IMR-90 (cell line): ENCODE measurements at regions not wholly inside any gene's neighbourhood (a gene's known extent, or its start where the extent isn't known, plus 50 kb on each side); places are given as distances from the start of the nearest gene placed in this dataset.

Source experiments
- ATAC-seq: fragments of 200-7000 bp; cut with Tn5 transposase; 2 replicates; pipeline ENCODE4 v1.9.1; 2020; ENCODE audit warnings: low read depth, mild to moderate bottlenecking, moderate library complexity
- BruUV-seq: library from RNA; stranded (reverse); fragments of 400-500 nt; replicated peaks from 2 replicates; lab custom pipeline; 2021; lab: Mats Ljungman, UMichigan
- CTCF ChIA-PET: fragments of 300-600 bp; formaldehyde crosslinking; extraction: SDS; loops from one replicate; lab custom pipeline; 2021; ENCODE audit warnings: antibody characterized with exemption; lab: Yijun Ruan, JAX
- POLR2A ChIA-PET: fragments of 300-600 bp; sonication (Branson Sonifier 250); formaldehyde crosslinking; loops from one replicate; lab custom pipeline; 2022; ENCODE audit warnings: antibody characterized with exemption; ENCODE audit not compliant: unreplicated experiment; lab: Charles Lee
- DNase-seq: peaks from one replicate; pipeline ENCODE4 v3.0.0; 2013
- H2AFZ ChIP-seq: replicated peaks from 2 replicates; pipeline ENCODE3; 2013; ENCODE audit warnings: low read length, mild to moderate bottlenecking; ENCODE audit not compliant: poor library complexity
- H2AK5ac ChIP-seq: 2 replicates; pipeline ENCODE4 v1.6.1; 2013; ENCODE audit warnings: low read depth, low read length, inconsistent platforms
- H2AK9ac ChIP-seq: replicated peaks from 2 replicates; pipeline ENCODE3; 2013; ENCODE audit warnings: mild to moderate bottlenecking, low read depth, low read length, moderate library complexity; ENCODE audit not compliant: poor library complexity
- H2BK120ac ChIP-seq: 2 replicates; pipeline ENCODE4 v1.6.1; 2013; ENCODE audit warnings: low read depth, low read length, inconsistent platforms
- H2BK15ac ChIP-seq: 3 replicates; pipeline ENCODE4 v1.6.1; 2013; ENCODE audit warnings: low read depth, low read length, inconsistent platforms
- H2BK20ac ChIP-seq: 2 replicates; pipeline ENCODE4 v1.6.1; 2013; ENCODE audit warnings: low read depth, mild to moderate bottlenecking, inconsistent platforms, low read length, moderate library complexity
- H2BK5ac ChIP-seq: 2 replicates; pipeline ENCODE4 v1.6.1; 2013; ENCODE audit warnings: mild to moderate bottlenecking, low read depth, low read length, inconsistent platforms; ENCODE audit not compliant: poor library complexity, severe bottlenecking
- H3K14ac ChIP-seq: replicated peaks from 2 replicates; pipeline ENCODE4 v1.6.1; 2013; ENCODE audit warnings: low read depth, low read length, inconsistent platforms
- H3K18ac ChIP-seq: 2 replicates; pipeline ENCODE4 v1.6.1; 2013; ENCODE audit warnings: low read depth, low read length, control low read depth
- H3K23ac ChIP-seq: 2 replicates; pipeline ENCODE4 v1.6.1; 2013; ENCODE audit warnings: low read depth, low read length, inconsistent platforms
- H3K27ac ChIP-seq: 2 replicates; pipeline ENCODE4 v1.5.1; 2013; ENCODE audit warnings: mild to moderate bottlenecking, control low read depth, low read length; ENCODE audit not compliant: insufficient read depth
- H3K27me3 ChIP-seq: 2 replicates; pipeline ENCODE4 v1.6.1; 2013; ENCODE audit warnings: low read length; ENCODE audit not compliant: control insufficient read depth, insufficient read depth
- H3K36me3 ChIP-seq: 2 replicates; pipeline ENCODE4 v1.6.1; 2013; ENCODE audit warnings: low read length, mixed read lengths; ENCODE audit not compliant: control insufficient read depth, insufficient read depth
- H3K4ac ChIP-seq: 2 replicates; pipeline ENCODE4 v1.6.1; 2013; ENCODE audit warnings: low read depth, low read length, inconsistent platforms
- H3K4me1 ChIP-seq: 2 replicates; pipeline ENCODE4 v1.6.1; 2013; ENCODE audit warnings: low read length, mixed read lengths; ENCODE audit not compliant: control insufficient read depth, insufficient read depth
- H3K4me2 ChIP-seq: 2 replicates; pipeline ENCODE4 v1.6.1; 2013; ENCODE audit warnings: low read depth, mild to moderate bottlenecking, control low read depth, low read length, moderate library complexity
- H3K4me3 ChIP-seq: 2 replicates; pipeline ENCODE4 v1.5.1; 2013; ENCODE audit warnings: low read depth, mild to moderate bottlenecking, control low read depth, low read length, moderate library complexity; ENCODE audit not compliant: insufficient read depth
- H3K56ac ChIP-seq: 2 replicates; pipeline ENCODE4 v1.6.1; 2013; ENCODE audit warnings: low read length, inconsistent platforms; ENCODE audit not compliant: insufficient read depth; ENCODE audit errors: extremely low read depth
- H3K79me1 ChIP-seq, 2 experiments: 2 replicates each; pipeline ENCODE4 v1.6.1; 2013; ENCODE audit warnings: low read length in 2 of 2, inconsistent platforms in 1 of 2, low read depth in 1 of 2
- H3K9ac ChIP-seq: 2 replicates; pipeline ENCODE4 v1.6.1; 2013; ENCODE audit warnings: low read depth, low read length, control low read depth
- H3K9me1 ChIP-seq: 2 replicates; pipeline ENCODE4 v1.6.1; 2013; ENCODE audit warnings: low read length, inconsistent platforms; ENCODE audit not compliant: insufficient read depth
- H3K9me3 ChIP-seq: 2 replicates; pipeline ENCODE4 v1.6.1; 2013; ENCODE audit warnings: low read length; ENCODE audit not compliant: control insufficient read depth, insufficient read depth
- H4K20me1 ChIP-seq: 2 replicates; pipeline ENCODE4 v1.6.1; 2013; ENCODE audit warnings: low read length, inconsistent platforms; ENCODE audit not compliant: insufficient read depth
- H4K5ac ChIP-seq: 2 replicates; pipeline ENCODE4 v1.6.1; 2013; ENCODE audit warnings: mild to moderate bottlenecking, low read depth, low read length, control low read depth
- H4K8ac ChIP-seq, 2 experiments: 2 replicates each; pipeline ENCODE4 v1.6.1; 2013; ENCODE audit warnings: low read depth in 2 of 2, low read length in 2 of 2, control low read depth in 1 of 2, inconsistent platforms in 1 of 2
- H4K91ac ChIP-seq: 2 replicates; pipeline ENCODE4 v1.6.1; 2013; ENCODE audit warnings: low read depth, low read length, inconsistent platforms; ENCODE audit not compliant: insufficient read depth
- NFE2L2 ChIP-seq: fragments of 150-350 bp; IDR thresholded peaks from 2 replicates; pipeline ENCODE4 v1.6.1; 2016; ENCODE audit warnings: low read depth, mild to moderate bottlenecking, low read length
- WGBS, 2 experiments: methylation state at CpG; one replicate each; pipeline versions ENCODE4 v1.1.5 to v1.1.7; 2013; ENCODE audit warnings: missing lambda C conversion rate in 2 of 2; ENCODE audit not compliant: insufficient read length in 1 of 2; ENCODE audit errors: extremely low coverage in 2 of 2; 5-methylcytosine and 5-hydroxymethylcytosine counted together
- dilution Hi-C: fragments of 300-500 bp; cut with HindIII; formaldehyde crosslinking; loops from one replicate; pipeline ENCODE4 v1.14.3; 2018; ENCODE audit warnings: low sequenced_read_pairs; ENCODE audit not compliant: unreplicated experiment
- in situ Hi-C: fragments of 300-500 bp; cut with MboI; formaldehyde crosslinking; loops from 3 replicates; pipeline ENCODE4 v1.14.3; 2019; ENCODE audit warnings: low sequenced_read_pairs, inconsistent platforms, mixed read lengths
- intact Hi-C: fragments of 100-400 bp; cut with micrococcal nuclease; formaldehyde crosslinking; loops from 2 replicates; pipeline ENCODE4 v1.10.0; 2022
- TF ChIP-seq, protein P1 (sequence below): fragments of 150-350 bp; IDR thresholded peaks from 2 replicates; pipeline ENCODE4 v1.6.1; 2017; ENCODE audit warnings: mild to moderate bottlenecking, antibody characterized with exemption, low read length, low read depth

DNA sequence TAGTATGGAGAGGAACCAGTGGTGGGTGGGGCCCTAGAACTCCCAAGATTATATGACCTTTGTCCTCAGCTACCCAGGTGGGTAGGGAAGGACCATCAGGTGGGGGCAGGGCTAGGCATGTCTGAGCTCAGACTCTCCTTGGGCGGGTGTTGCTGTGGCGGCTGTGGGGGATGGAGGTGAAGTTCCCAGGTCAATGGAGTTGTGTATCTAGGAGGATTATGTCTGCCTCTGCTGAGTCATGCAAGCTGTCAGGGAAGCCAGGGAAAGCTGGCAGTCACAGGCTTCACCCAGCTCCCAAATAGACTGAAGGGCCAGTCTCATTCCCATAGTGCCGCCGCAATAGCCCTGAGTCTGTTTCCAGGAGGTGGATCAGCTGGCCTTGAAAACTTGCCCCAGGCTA is 139.7 kb upstream of the CFAP20DC start:
- Histone ChIP-seq H2BK15ac (no peak overlapping the region), H3K36me3 (no peaks in the 10 kb centered on the region), H4K5ac (no peak overlapping the region), H2AFZ (peak overlapping the region; percentile 63), H3K4me3 (no peak overlapping the region), H2BK5ac (no peak overlapping the region), H3K14ac (no peak overlapping the region), H3K23ac (no peak overlapping the region), H3K4me2 (no peak overlapping the region), H3K4me1 (peaks cover 2% of the 10 kb centered on the region; the same call in 1 of the 2 replicates), H2BK20ac (no peak overlapping the region), H3K9ac (no peak overlapping the region), H3K4ac (no peak overlapping the region), H2AK5ac (no peak overlapping the region), H3K27me3 (no peaks in the 10 kb centered on the region), H4K91ac (no peak overlapping the region), H4K20me1 (no peaks in the 10 kb centered on the region), H2BK120ac (no peak overlapping the region), H3K9me3 (no peaks in the 10 kb centered on the region), H3K79me1 (no peaks in the 10 kb centered on the region), H3K9me1 (no peaks in the 10 kb centered on the region), H3K18ac (no peak overlapping the region), H4K8ac (no peak overlapping the region), H2AK9ac (no peak overlapping the region), H3K56ac (no peak overlapping the region), H3K27ac (no peak overlapping the region)
- ChIA-PET CTCF (no interaction called here), POLR2A (no interaction called here)
- peak; percentile 21; the same call in 1 of the 2 replicates for ATAC-seq
- intact Hi-C loops = no loop called here
- in situ Hi-C loops = no loop called here
- peak; percentile 46; the same call in 1 of the 2 replicates for TF ChIP-seq NFE2L2
- TF ChIP-seq, protein P1, sequence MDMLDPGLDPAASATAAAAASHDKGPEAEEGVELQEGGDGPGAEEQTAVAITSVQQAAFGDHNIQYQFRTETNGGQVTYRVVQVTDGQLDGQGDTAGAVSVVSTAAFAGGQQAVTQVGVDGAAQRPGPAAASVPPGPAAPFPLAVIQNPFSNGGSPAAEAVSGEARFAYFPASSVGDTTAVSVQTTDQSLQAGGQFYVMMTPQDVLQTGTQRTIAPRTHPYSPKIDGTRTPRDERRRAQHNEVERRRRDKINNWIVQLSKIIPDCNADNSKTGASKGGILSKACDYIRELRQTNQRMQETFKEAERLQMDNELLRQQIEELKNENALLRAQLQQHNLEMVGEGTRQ = no peak
- 93% methylated on average over 2 of the region's 4 CpGs; no CpG with 5 or more reads in 1 of the 2 experiments for WGBS, 2 experiments
- peak; percentile 5 for DNase-seq
- no TSS peak for BruUV-seq
- dilution Hi-C loops = no loop called here
